ENCODE measurements at regions not wholly inside any gene's neighbourhood (a gene's known extent, or its start where the extent isn't known, plus 50 kb on each side); places are given as distances from the start of the nearest gene placed in this dataset.

DNA sequence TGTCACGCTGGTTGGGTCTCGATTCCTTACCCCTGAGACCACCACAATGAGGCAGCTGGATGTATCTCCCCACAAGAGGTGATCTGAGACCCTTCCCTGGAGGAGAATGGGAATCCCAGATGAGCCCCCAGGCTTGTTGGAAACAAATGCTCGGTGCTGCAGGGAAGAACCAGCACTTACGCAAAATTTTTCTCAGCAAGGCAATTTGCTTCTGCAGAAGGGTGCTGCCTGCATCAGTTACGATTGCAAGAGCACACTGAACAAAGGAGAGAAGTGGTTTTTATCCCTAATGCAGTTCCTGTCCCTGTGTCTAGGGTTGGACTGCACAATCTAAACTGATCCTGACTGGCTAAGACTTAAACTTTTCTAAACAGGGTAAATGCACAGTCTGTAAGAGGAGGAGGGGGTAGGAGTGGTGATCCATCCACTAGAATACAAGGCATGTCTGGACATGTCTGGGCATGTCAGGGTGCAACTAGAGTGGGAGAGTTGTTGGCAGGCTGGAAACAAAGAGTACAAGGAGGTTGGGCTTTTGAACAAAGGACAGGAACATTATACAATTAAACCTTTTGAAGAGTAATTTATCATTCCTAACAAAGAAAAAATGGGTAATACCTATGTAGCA, 114.9 kb upstream of the FAM3C start:
- TF ChIP-seq, protein P1, sequence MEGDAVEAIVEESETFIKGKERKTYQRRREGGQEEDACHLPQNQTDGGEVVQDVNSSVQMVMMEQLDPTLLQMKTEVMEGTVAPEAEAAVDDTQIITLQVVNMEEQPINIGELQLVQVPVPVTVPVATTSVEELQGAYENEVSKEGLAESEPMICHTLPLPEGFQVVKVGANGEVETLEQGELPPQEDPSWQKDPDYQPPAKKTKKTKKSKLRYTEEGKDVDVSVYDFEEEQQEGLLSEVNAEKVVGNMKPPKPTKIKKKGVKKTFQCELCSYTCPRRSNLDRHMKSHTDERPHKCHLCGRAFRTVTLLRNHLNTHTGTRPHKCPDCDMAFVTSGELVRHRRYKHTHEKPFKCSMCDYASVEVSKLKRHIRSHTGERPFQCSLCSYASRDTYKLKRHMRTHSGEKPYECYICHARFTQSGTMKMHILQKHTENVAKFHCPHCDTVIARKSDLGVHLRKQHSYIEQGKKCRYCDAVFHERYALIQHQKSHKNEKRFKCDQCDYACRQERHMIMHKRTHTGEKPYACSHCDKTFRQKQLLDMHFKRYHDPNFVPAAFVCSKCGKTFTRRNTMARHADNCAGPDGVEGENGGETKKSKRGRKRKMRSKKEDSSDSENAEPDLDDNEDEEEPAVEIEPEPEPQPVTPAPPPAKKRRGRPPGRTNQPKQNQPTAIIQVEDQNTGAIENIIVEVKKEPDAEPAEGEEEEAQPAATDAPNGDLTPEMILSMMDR (conservative IDR thresholded peaks at IDR 0.05; ENCODE audit: low read length) = no peak
- no peak for TF ChIP-seq EZH2phosphoT487 (IDR thresholded peaks at IDR 0.05; ENCODE audit: borderline replicate concordance)

Data from Loucy (cell line).